H9 (cell line): ENCODE measurements at regions not wholly inside any gene's neighbourhood (a gene's known extent, or its start where the extent isn't known, plus 50 kb on each side); places are given as distances from the start of the nearest gene placed in this dataset.

Experiments used
- DNase-seq: peaks from one replicate; pipeline ENCODE4 v3.0.0-alpha.2; 2017
- H2AFZ ChIP-seq: one replicate; pipeline ENCODE4 v1.6.1; 2013; ENCODE audit warnings: mild to moderate bottlenecking, low read length, control low read depth, moderate library complexity
- H2AK5ac ChIP-seq: 2 replicates; pipeline ENCODE4 v1.6.1; 2013; ENCODE audit warnings: low read length, control low read depth, mixed read lengths; ENCODE audit not compliant: insufficient read length
- H2BK120ac ChIP-seq: one replicate; pipeline ENCODE4 v1.6.1; 2013; ENCODE audit warnings: low read depth, mild to moderate bottlenecking, low read length, control low read depth, inconsistent platforms; ENCODE audit not compliant: poor library complexity, severe bottlenecking
- H2BK12ac ChIP-seq: 2 replicates; pipeline ENCODE4 v1.6.1; 2013; ENCODE audit warnings: low read length, control low read depth, mixed read lengths, low read depth; ENCODE audit not compliant: insufficient read length
- H2BK15ac ChIP-seq: 2 replicates; pipeline ENCODE4 v1.6.1; 2013; ENCODE audit warnings: low read depth, low read length, control low read depth
- H2BK20ac ChIP-seq: one replicate; pipeline ENCODE4 v1.6.1; 2013; ENCODE audit warnings: low read depth, mild to moderate bottlenecking, low read length, control low read depth, inconsistent platforms; ENCODE audit not compliant: poor library complexity, severe bottlenecking
- H2BK5ac ChIP-seq: 2 replicates; pipeline ENCODE4 v1.6.1; 2013; ENCODE audit warnings: low read length, control low read depth, mixed read lengths; ENCODE audit not compliant: insufficient read length
- H3K14ac ChIP-seq: 2 replicates; pipeline ENCODE4 v1.6.1; 2013; ENCODE audit warnings: low read length, control low read depth; ENCODE audit not compliant: insufficient read depth
- H3K18ac ChIP-seq: 2 replicates; pipeline ENCODE4 v1.6.1; 2013; ENCODE audit warnings: low read depth, mild to moderate bottlenecking, mixed read lengths, low read length, control low read depth; ENCODE audit not compliant: insufficient read length
- H3K23ac ChIP-seq: 2 replicates; pipeline ENCODE4 v1.6.1; 2013; ENCODE audit warnings: low read length, control low read depth, mixed read lengths, low read depth; ENCODE audit not compliant: insufficient read length
- H3K23me2 ChIP-seq: 2 replicates; pipeline ENCODE4 v1.6.1; 2013; ENCODE audit warnings: low read depth, mild to moderate bottlenecking, mixed read lengths, low read length, control low read depth; ENCODE audit not compliant: insufficient read length, poor library complexity, severe bottlenecking
- H3K27ac ChIP-seq: 2 replicates; pipeline ENCODE4 v1.5.1; 2013; ENCODE audit warnings: low read length, control low read depth, mixed read lengths, low read depth; ENCODE audit not compliant: insufficient read length
- H3K27me3 ChIP-seq: 2 replicates; pipeline ENCODE4 v1.6.1; 2013; ENCODE audit warnings: low read length, control low read depth, inconsistent platforms; ENCODE audit not compliant: insufficient read depth
- H3K4ac ChIP-seq: 2 replicates; pipeline ENCODE4 v1.6.1; 2013; ENCODE audit warnings: low read depth, mild to moderate bottlenecking, control low read depth, inconsistent platforms, low read length, moderate library complexity
- H3K4me1 ChIP-seq: 2 replicates; pipeline ENCODE4 v1.6.1; 2013; ENCODE audit warnings: low read length, control low read depth, inconsistent platforms; ENCODE audit not compliant: insufficient read depth
- H3K4me2 ChIP-seq: 2 replicates; pipeline ENCODE4 v1.6.1; 2013; ENCODE audit warnings: low read length, control low read depth, mixed read lengths; ENCODE audit not compliant: insufficient read length, insufficient read depth
- H3K56ac ChIP-seq: 2 replicates; pipeline ENCODE4 v1.6.1; 2013; ENCODE audit warnings: low read depth, mild to moderate bottlenecking, mixed read lengths, low read length, control low read depth; ENCODE audit not compliant: insufficient read length
- H3K79me1 ChIP-seq: 2 replicates; pipeline ENCODE4 v1.6.1; 2013; ENCODE audit warnings: low read depth, mild to moderate bottlenecking, moderate library complexity, low read length, control low read depth, inconsistent platforms; ENCODE audit not compliant: insufficient read depth, poor library complexity, severe bottlenecking
- H3K79me2 ChIP-seq: 2 replicates; pipeline ENCODE4 v1.6.1; 2013; ENCODE audit warnings: low read length, control low read depth, inconsistent platforms; ENCODE audit not compliant: insufficient read depth
- H3K9ac ChIP-seq: 2 replicates; pipeline ENCODE4 v1.6.1; 2013; ENCODE audit warnings: low read length, control low read depth, mixed read lengths; ENCODE audit not compliant: insufficient read length; ENCODE audit errors: extremely low read depth
- H3K9me3 ChIP-seq: one replicate; pipeline ENCODE4 v1.6.1; 2013; ENCODE audit warnings: low read depth, low read length, inconsistent platforms; ENCODE audit not compliant: control insufficient read depth
- H3T11ph ChIP-seq: one replicate; pipeline ENCODE4 v1.6.1; 2013; ENCODE audit warnings: mild to moderate bottlenecking, low read length, control low read depth, inconsistent platforms
- H4K20me1 ChIP-seq: one replicate; pipeline ENCODE4 v1.6.1; 2013; ENCODE audit not compliant: control insufficient read depth, insufficient read length, insufficient read depth
- H4K5ac ChIP-seq: 2 replicates; pipeline ENCODE4 v1.6.1; 2013; ENCODE audit warnings: low read depth, mild to moderate bottlenecking, mixed read lengths, low read length, control low read depth; ENCODE audit not compliant: insufficient read length
- H4K8ac ChIP-seq: replicated peaks from 2 replicates; pipeline ENCODE4 v1.6.1; 2013; ENCODE audit warnings: low read length, control low read depth, mixed read lengths, low read depth; ENCODE audit not compliant: insufficient read length
- H4K91ac ChIP-seq: 2 replicates; pipeline ENCODE4 v1.6.1; 2013; ENCODE audit warnings: low read depth, mild to moderate bottlenecking, moderate library complexity, mixed read lengths, low read length, control low read depth; ENCODE audit not compliant: insufficient read length
- H3K27ac Mint-ChIP-seq, 3 experiments: 2 replicates in 2 of 3; 3 replicates in 1 of 3; pipeline ENCODE4 v1.8.0; 2020 to 2021; ENCODE audit warnings: mixed read lengths in 3 of 3, mild to moderate bottlenecking in 1 of 3, moderate library complexity in 1 of 3
- H3K27me3 Mint-ChIP-seq: 2 replicates; pipeline ENCODE4 v1.8.0; 2021; ENCODE audit warnings: low read depth, mild to moderate bottlenecking, moderate library complexity, mixed read lengths
- H3K36me3 Mint-ChIP-seq, 3 experiments: 2 replicates in 2 of 3; 3 replicates in 1 of 3; pipeline ENCODE4 v1.8.0; 2020 to 2021; ENCODE audit warnings: low read depth in 3 of 3, mixed read lengths in 3 of 3; ENCODE audit not compliant: insufficient read depth in 1 of 3
- H3K4me1 Mint-ChIP-seq, 2 experiments: 2 replicates each; pipeline ENCODE4 v1.8.0; 2020; ENCODE audit warnings: mixed read lengths in 2 of 2
- H3K4me3 Mint-ChIP-seq, 2 experiments: 2 replicates in 1 of 2; 3 replicates in 1 of 2; pipeline ENCODE4 v1.8.0; 2020 to 2021; ENCODE audit warnings: mild to moderate bottlenecking in 2 of 2, mixed read lengths in 2 of 2, moderate library complexity in 1 of 2
- H3K9me3 Mint-ChIP-seq, 2 experiments: 2 replicates in 1 of 2; 3 replicates in 1 of 2; pipeline ENCODE4 v1.8.0; 2020; ENCODE audit warnings: mild to moderate bottlenecking in 2 of 2, mixed read lengths in 2 of 2, moderate library complexity in 1 of 2
- CTCF ChIP-seq: fragments of 200-600 bp; sonication (generic); conservative IDR thresholded peaks from 3 replicates; pipeline ENCODE4 v1.8.0; 2021; ENCODE audit warnings: antibody characterized with exemption, mild to moderate bottlenecking
- WGBS: extraction: QIAGEN DNeasy Blood & Tissue Kit; methylation state at CpG from one replicate; pipeline ENCODE4 v1.1.7; 2013; ENCODE audit warnings: missing lambda C conversion rate, low lambda C conversion rate, mixed read lengths; ENCODE audit not compliant: insufficient read length; ENCODE audit errors: extremely low coverage; 5-methylcytosine and 5-hydroxymethylcytosine counted together

GRCh38 chr4:123037804-123038203 is 115.4 kb upstream of the NUDT6 start:
- Histone ChIP-seq H4K91ac (no peak overlapping the region), H3K79me1 (no peaks in the 10 kb centered on the region), H3K9me3 (no peaks in the 10 kb centered on the region), H3K79me2 (no peaks in the 10 kb centered on the region), H2BK20ac (no peak overlapping the region), H3K27ac (no peak overlapping the region), H3K23me2 (no peaks in the 10 kb centered on the region), H3T11ph (no peak overlapping the region), H2BK12ac (no peak overlapping the region), H2AFZ (no peak overlapping the region), H3K27me3 (no peaks in the 10 kb centered on the region), H3K56ac (no peak overlapping the region), H4K8ac (no peak overlapping the region), H4K20me1 (no peaks in the 10 kb centered on the region), H2BK5ac (no peak overlapping the region), H3K4me1 (no peaks in the 10 kb centered on the region), H3K18ac (no peak overlapping the region), H2BK15ac (no peak overlapping the region), H3K4ac (no peak overlapping the region), H2AK5ac (no peak overlapping the region), H3K14ac (no peak overlapping the region), H2BK120ac (no peak overlapping the region), H4K5ac (no peak overlapping the region), H3K9ac (no peak overlapping the region), H3K4me2 (no peak overlapping the region), H3K23ac (no peak overlapping the region)
- Mint-ChIP-seq H3K36me3 (peaks cover 16 to 22% (median 21%) of the 10 kb centered on the region in 3 experiments), H3K9me3 (peaks cover 14 to 16% of the 10 kb centered on the region in 2 experiments), H3K4me3 (no peak overlapping the region), H3K27me3 (no peaks in the 10 kb centered on the region), H3K27ac (no peak overlapping the region), H3K4me1 (peaks cover 3% of the 10 kb centered on the region in 2 experiments; a peak in 2 of 4 replicates)
- no CpG with 5 or more reads among the region's 1 CpG for WGBS
- no peak for DNase-seq
- TF ChIP-seq CTCF, result no peak
